Neuronal stem cell (in vitro differentiated cells): ENCODE measurements at regions not wholly inside any gene's neighbourhood (a gene's known extent, or its start where the extent isn't known, plus 50 kb on each side); places are given as distances from the start of the nearest gene placed in this dataset.

ENCODE experiments used
- DNase-seq: peaks from one replicate; pipeline ENCODE4 v3.0.0-alpha.2; 2013; ENCODE audit warnings: low spot score
- H2AFZ ChIP-seq: one replicate; pipeline ENCODE4 v1.6.1; 2013; ENCODE audit warnings: mild to moderate bottlenecking, low read length, inconsistent platforms
- H2AK5ac ChIP-seq: 2 replicates; pipeline ENCODE4 v1.6.1; 2013; ENCODE audit warnings: low read depth, mild to moderate bottlenecking, inconsistent platforms, low read length, moderate library complexity, mixed read lengths
- H2BK120ac ChIP-seq: 2 replicates; pipeline ENCODE4 v1.6.1; 2013; ENCODE audit warnings: low read depth, mild to moderate bottlenecking, inconsistent platforms, low read length, moderate library complexity, mixed read lengths
- H2BK12ac ChIP-seq: one replicate; pipeline ENCODE4 v1.6.1; 2013; ENCODE audit warnings: low read length, inconsistent platforms
- H2BK15ac ChIP-seq: 2 replicates; pipeline ENCODE4 v1.6.1; 2013; ENCODE audit warnings: mild to moderate bottlenecking, low read length, inconsistent platforms, mixed read lengths
- H2BK5ac ChIP-seq: one replicate; pipeline ENCODE4 v1.6.1; 2013; ENCODE audit warnings: inconsistent platforms, mild to moderate bottlenecking, low read length, moderate library complexity
- H3K14ac ChIP-seq: one replicate; pipeline ENCODE4 v1.6.1; 2013; ENCODE audit warnings: low read length, inconsistent platforms
- H3K18ac ChIP-seq: 2 replicates; pipeline ENCODE4 v1.6.1; 2013; ENCODE audit warnings: low read length, inconsistent platforms
- H3K23ac ChIP-seq: 2 replicates; pipeline ENCODE4 v1.6.1; 2013; ENCODE audit warnings: low read depth, mild to moderate bottlenecking, mixed read lengths, low read length, inconsistent platforms; ENCODE audit not compliant: poor library complexity
- H3K27ac ChIP-seq: replicated peaks from 3 replicates; pipeline ENCODE4 v1.5.1; 2013; ENCODE audit warnings: low read length, inconsistent platforms
- H3K27me3 ChIP-seq, 3 experiments: 2 replicates each; pipeline ENCODE4 v1.6.1; 2013; ENCODE audit warnings: low read length in 3 of 3, mild to moderate bottlenecking in 2 of 3, inconsistent platforms in 1 of 3, low read depth in 1 of 3, mixed read lengths in 1 of 3, moderate library complexity in 1 of 3; ENCODE audit not compliant: control insufficient read depth in 3 of 3, insufficient read depth in 3 of 3
- H3K36me3 ChIP-seq, 2 donors: replicated peaks in 1 of 2; 2 replicates each; pipeline ENCODE4 v1.6.1; 2013; ENCODE audit warnings: low read length in 2 of 2; ENCODE audit not compliant: control insufficient read depth in 2 of 2, insufficient read depth in 2 of 2
- H3K4ac ChIP-seq: 2 replicates; pipeline ENCODE4 v1.6.1; 2013; ENCODE audit warnings: inconsistent platforms, mild to moderate bottlenecking, low read length, moderate library complexity
- H3K4me1 ChIP-seq, 2 donors: 1 replicate in 1 of 2; 2 replicates in 1 of 2; pipeline ENCODE4 v1.6.1; 2013; ENCODE audit warnings: low read length in 2 of 2, low read depth in 1 of 2; ENCODE audit not compliant: control insufficient read depth in 2 of 2, insufficient read depth in 1 of 2
- H3K4me2 ChIP-seq: one replicate; pipeline ENCODE4 v1.6.1; 2013; ENCODE audit warnings: mild to moderate bottlenecking, low read length, inconsistent platforms; ENCODE audit not compliant: insufficient read depth, poor library complexity, severe bottlenecking
- H3K4me3 ChIP-seq, 2 donors: 2 replicates each; pipeline ENCODE4 v1.5.1; 2013; ENCODE audit warnings: low read length in 2 of 2, mild to moderate bottlenecking in 2 of 2, inconsistent platforms in 1 of 2, moderate library complexity in 1 of 2
- H3K79me1 ChIP-seq: one replicate; pipeline ENCODE4 v1.6.1; 2013; ENCODE audit warnings: low read depth, mild to moderate bottlenecking, inconsistent platforms, low read length, moderate library complexity
- H3K9ac ChIP-seq: one replicate; pipeline ENCODE4 v1.6.1; 2013; ENCODE audit warnings: mild to moderate bottlenecking, low read depth, low read length, inconsistent platforms; ENCODE audit not compliant: poor library complexity
- H3K9me3 ChIP-seq, 2 donors: replicated peaks in 1 of 2; 2 replicates each; pipeline versions ENCODE3 to v1.6.1; 2013; ENCODE audit warnings: low read length in 2 of 2, mild to moderate bottlenecking in 2 of 2, inconsistent platforms in 1 of 2, low read depth in 1 of 2, mixed read lengths in 1 of 2, moderate library complexity in 1 of 2; ENCODE audit not compliant: control insufficient read depth in 2 of 2, insufficient read depth in 1 of 2
- H4K8ac ChIP-seq: one replicate; pipeline ENCODE4 v1.6.1; 2013; ENCODE audit warnings: low read depth, mild to moderate bottlenecking, inconsistent platforms, low read length, moderate library complexity
- H4K91ac ChIP-seq: one replicate; pipeline ENCODE4 v1.6.1; 2013; ENCODE audit warnings: low read length, low read depth, mild to moderate bottlenecking, inconsistent platforms; ENCODE audit not compliant: poor library complexity
- WGBS, 2 donors: extraction: QIAGEN DNeasy Blood & Tissue Kit; methylation state at CpG; one replicate each; pipeline ENCODE4 v1.1.7; 2013; ENCODE audit warnings: missing lambda C conversion rate in 2 of 2, mixed read lengths in 1 of 2; ENCODE audit not compliant: insufficient read length in 2 of 2, insufficient replicate concordance in 1 of 2; ENCODE audit errors: extremely low coverage in 2 of 2; 5-methylcytosine and 5-hydroxymethylcytosine counted together

DNA sequence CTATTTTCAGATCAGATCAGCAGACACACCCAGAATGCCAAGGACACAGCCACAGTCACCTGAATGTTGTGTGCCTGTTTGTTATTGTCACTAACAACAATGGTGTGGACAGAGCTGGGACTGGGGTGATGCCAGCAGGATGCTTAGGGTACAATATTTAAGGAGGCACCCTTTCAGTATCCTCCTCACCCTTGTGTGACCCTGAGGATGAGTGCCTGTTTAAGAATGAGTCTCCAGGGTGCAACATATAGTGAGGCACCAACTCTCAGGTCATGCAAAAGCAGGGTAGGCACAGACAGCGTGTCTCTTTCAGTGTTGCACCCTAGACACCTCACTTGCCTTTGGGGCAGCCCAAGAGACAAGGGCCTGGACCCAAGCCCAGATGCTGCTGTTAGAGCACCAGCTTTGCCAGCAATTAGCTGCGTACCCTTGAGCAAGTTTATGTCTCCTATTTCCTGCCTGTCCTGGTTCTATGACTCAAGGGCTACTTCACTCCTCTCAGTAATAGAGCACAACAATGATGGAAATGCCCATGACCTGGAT, 122.6 kb downstream of the AQP9 start:
- no peak overlapping the region for H3K4me2 ChIP-seq
- H3K4me3 ChIP-seq = no peak overlapping the region
- H3K18ac ChIP-seq = no peak overlapping the region
- no peaks in the 10 kb centered on the region for H3K79me1 ChIP-seq
- no peak overlapping the region for H3K9ac ChIP-seq
- peaks cover 3 to 4% of the 10 kb centered on the region in 2 donors for H3K4me1 ChIP-seq
- no peak overlapping the region for H3K14ac ChIP-seq
- no peak overlapping the region for H3K27ac ChIP-seq
- no peak overlapping the region for H2BK15ac ChIP-seq
- no peak overlapping the region for H2BK12ac ChIP-seq
- no peak for DNase-seq
- H2BK120ac ChIP-seq = no peak overlapping the region
- no peaks in the 10 kb centered on the region for H3K36me3 ChIP-seq
- peak overlapping the region; percentile 38 for H2AK5ac ChIP-seq
- H3K4ac ChIP-seq = no peak overlapping the region
- no peak overlapping the region for H2AFZ ChIP-seq
- WGBS, 2 donors = no CpG with 5 or more reads among the region's 2 CpGs
- H3K23ac ChIP-seq = no peak overlapping the region
- H4K8ac ChIP-seq = no peak overlapping the region
- H2BK5ac ChIP-seq = no peak overlapping the region
- no peaks in the 10 kb centered on the region for H3K9me3 ChIP-seq
- no peaks in the 10 kb centered on the region for H3K27me3 ChIP-seq
- no peak overlapping the region for H4K91ac ChIP-seq

DNA sequence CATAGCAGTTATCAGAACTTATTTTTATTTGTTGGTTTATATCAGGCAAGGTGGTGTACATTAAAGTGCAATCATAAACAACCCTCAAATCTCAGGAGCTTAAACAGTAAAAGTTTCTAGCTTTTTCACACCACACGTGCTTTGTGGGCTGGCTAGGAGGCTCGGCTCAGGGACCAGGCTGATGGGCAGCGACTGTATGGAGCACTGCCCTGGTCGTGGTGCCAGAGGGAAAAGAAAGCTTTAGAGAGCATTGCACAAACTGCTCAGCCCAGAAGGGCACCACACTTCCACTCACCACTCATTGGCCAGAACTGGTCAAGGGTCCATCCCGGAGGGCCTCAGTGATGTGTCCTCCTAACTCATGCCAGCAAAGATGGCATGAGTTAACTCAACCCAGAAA, 123.2 kb downstream of the AQP9 start:
- Histone ChIP-seq H3K14ac (no peak overlapping the region), H2BK5ac (no peak overlapping the region), H3K79me1 (no peaks in the 10 kb centered on the region), H3K4me2 (no peak overlapping the region), H2AFZ (no peak overlapping the region), H3K4ac (no peak overlapping the region), H3K27me3 (no peaks in the 10 kb centered on the region), H3K4me1 (peaks cover 3 to 4% of the 10 kb centered on the region in 2 donors), H3K4me3 (no peak overlapping the region), H3K36me3 (no peaks in the 10 kb centered on the region), H2BK12ac (no peak overlapping the region), H4K91ac (no peak overlapping the region), H3K18ac (no peak overlapping the region), H3K27ac (no peak overlapping the region), H3K9me3 (no peaks in the 10 kb centered on the region), H2BK15ac (peak overlapping the region; percentile 44), H4K8ac (no peak overlapping the region), H3K9ac (no peak overlapping the region), H3K23ac (no peak overlapping the region), H2BK120ac (no peak overlapping the region), H2AK5ac (no peak overlapping the region)
- no CpG with 5 or more reads among the region's 5 CpGs for WGBS, 2 donors
- DNase-seq = no peak

DNA sequence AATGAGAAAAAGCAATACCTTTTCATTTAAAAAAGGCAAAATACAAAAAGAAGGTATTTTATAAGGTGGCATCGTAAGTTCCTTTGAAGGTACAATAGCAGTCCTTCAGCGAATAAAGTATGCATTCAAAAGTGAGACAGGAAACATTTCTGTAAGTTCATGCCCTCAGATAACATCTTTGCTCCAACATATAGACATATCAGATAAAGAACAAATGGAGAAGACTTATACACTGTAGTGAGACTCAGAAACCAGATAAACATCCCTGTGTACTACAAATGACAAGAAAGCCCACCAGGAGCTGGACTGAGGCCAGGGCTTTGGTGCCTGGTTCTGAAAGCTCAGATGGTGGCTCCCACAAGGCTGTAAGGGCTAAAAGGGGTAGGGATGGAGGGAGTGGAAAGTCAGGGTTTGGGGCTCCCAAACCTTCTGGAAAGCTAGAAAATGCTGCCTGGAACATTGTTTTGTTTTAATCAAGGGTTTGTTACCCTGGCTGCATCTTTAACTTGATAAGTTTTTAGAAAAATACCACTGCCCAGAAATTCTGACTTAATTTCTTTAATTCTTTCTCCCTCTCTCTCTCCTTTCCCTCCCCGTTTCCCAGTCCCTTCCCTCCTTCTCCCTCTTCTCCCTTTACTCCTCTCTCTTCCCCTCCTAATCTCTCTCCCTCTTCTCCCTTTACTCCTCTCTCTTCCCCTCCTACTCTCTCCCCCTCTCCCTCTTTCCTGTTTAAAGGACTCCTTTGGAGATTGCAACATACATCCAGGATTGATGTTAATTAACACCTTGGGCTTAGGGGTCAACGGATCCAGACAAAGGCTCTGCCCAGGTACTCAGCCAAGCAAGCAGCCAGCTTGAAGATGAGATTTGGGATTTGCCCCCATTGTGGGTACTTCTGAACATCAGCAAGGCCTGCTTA, 126.1 kb downstream of the AQP9 start:
- H3K9me3 ChIP-seq = peaks cover 2 to 4% of the 10 kb centered on the region in 2 donors
- WGBS, 2 donors = 100% methylated on average over 1 of the region's 4 CpGs; no CpG with 5 or more reads in 1 of the 2 donors

DNA sequence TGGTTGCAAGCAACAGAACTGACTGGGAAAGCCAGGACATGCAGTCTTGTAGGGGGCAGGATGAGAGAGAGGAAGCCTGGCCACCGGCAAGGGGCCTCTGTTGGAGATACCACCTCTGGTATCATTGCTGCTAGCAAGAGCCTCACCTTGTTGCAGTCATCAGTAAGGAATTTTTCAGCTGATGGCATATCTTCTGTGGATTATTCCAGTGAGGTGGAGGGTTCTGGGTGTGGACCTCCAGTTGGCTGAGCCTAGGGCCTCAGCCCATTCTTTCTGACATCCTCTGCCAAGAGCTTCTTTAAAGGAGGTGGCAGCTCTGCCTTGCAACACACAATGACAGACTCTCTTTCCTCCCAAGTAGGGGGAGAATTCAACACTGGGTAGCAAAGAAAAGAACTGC, 128.9 kb downstream of the AQP9 start:
- H3K27me3 ChIP-seq = no peaks in the 10 kb centered on the region
- H3K27ac ChIP-seq = no peak overlapping the region
- no peak for DNase-seq
- H3K36me3 ChIP-seq = no peaks in the 10 kb centered on the region
- no peak overlapping the region for H4K91ac ChIP-seq
- no peak overlapping the region for H3K4ac ChIP-seq
- no peak overlapping the region for H3K4me3 ChIP-seq
- no peak overlapping the region for H2AK5ac ChIP-seq
- no peak overlapping the region for H3K14ac ChIP-seq
- no peak overlapping the region for H2BK5ac ChIP-seq
- no peak overlapping the region for H4K8ac ChIP-seq
- no CpG with 5 or more reads among the region's 1 CpG for WGBS, 2 donors
- no peak overlapping the region for H3K4me2 ChIP-seq
- H2BK120ac ChIP-seq = no peak overlapping the region
- H3K9me3 ChIP-seq = peaks cover 5 to 15% of the 10 kb centered on the region in 2 donors
- H3K79me1 ChIP-seq = no peaks in the 10 kb centered on the region
- peaks cover 0 to 7% of the 10 kb centered on the region in 2 donors for H3K4me1 ChIP-seq
- H3K23ac ChIP-seq = no peak overlapping the region
- H2BK15ac ChIP-seq = no peak overlapping the region
- no peak overlapping the region for H2AFZ ChIP-seq
- no peak overlapping the region for H3K18ac ChIP-seq
- H2BK12ac ChIP-seq = no peak overlapping the region
- H3K9ac ChIP-seq = no peak overlapping the region

More for the DNA sequence above, 126.1 kb downstream of the AQP9 start:
- no peak overlapping the region for H3K18ac ChIP-seq
- no peak overlapping the region for H3K27ac ChIP-seq
- no peak overlapping the region for H3K4ac ChIP-seq
- DNase-seq = no peak
- H2BK120ac ChIP-seq = no peak overlapping the region
- H3K4me2 ChIP-seq = no peak overlapping the region
- no peaks in the 10 kb centered on the region for H3K27me3 ChIP-seq
- H3K4me1 ChIP-seq = peaks cover 3 to 4% of the 10 kb centered on the region in 2 donors
- H4K8ac ChIP-seq = no peak overlapping the region
- H3K79me1 ChIP-seq = no peaks in the 10 kb centered on the region
- H2AFZ ChIP-seq = no peak overlapping the region
- H2BK12ac ChIP-seq = no peak overlapping the region
- H2BK15ac ChIP-seq = no peak overlapping the region
- no peak overlapping the region for H2AK5ac ChIP-seq
- H3K36me3 ChIP-seq = no peaks in the 10 kb centered on the region
- H4K91ac ChIP-seq = no peak overlapping the region
- H3K14ac ChIP-seq = no peak overlapping the region
- H3K23ac ChIP-seq = no peak overlapping the region
- H3K4me3 ChIP-seq = no peak overlapping the region
- H3K9ac ChIP-seq = no peak overlapping the region
- H2BK5ac ChIP-seq = no peak overlapping the region
